GM23248 (cell line): ENCODE measurements at regions not wholly inside any gene's neighbourhood (a gene's known extent, or its start where the extent isn't known, plus 50 kb on each side); places are given as distances from the start of the nearest gene placed in this dataset.

Source experiments
- EZH2 ChIP-seq: fragments of 200-600 bp; sonication (generic); IDR thresholded peaks from 2 replicates; pipeline ENCODE4 v1.6.1; 2018; ENCODE audit warnings: antibody characterized with exemption, mild to moderate bottlenecking; ENCODE audit not compliant: insufficient read depth, poor library complexity, severe bottlenecking
- EZH2phosphoT487 ChIP-seq: fragments of 200-600 bp; sonication (generic); IDR thresholded peaks from 2 replicates; pipeline ENCODE4 v1.6.1; 2018; ENCODE audit warnings: antibody characterized with exemption, moderate library complexity, mild to moderate bottlenecking, low read depth; ENCODE audit not compliant: insufficient read depth

DNA sequence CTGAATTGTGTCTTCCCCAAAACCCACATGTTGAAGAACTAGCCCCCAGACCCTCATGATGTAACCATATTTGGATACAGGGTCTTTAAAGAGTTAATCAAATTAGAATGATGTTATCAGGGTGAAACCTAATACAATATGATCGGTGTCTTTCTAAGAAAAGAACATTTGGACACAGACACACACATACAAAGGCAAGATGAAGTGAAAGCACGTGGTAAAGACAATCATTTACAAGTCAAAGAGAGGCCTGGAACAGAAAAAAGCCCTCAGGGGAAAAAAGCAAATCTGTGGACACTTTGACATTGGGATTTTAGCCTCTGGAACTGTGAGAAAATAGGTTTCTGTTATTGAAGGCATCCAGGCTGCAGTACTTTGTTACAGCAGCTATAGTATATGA, 733.4 kb downstream of the JRKL start:
- TF ChIP-seq EZH2phosphoT487: no peak
- TF ChIP-seq EZH2: no peak
